ENCODE measurements at regions not wholly inside any gene's neighbourhood (a gene's known extent, or its start where the extent isn't known, plus 50 kb on each side); places are given as distances from the start of the nearest gene placed in this dataset.

DNA sequence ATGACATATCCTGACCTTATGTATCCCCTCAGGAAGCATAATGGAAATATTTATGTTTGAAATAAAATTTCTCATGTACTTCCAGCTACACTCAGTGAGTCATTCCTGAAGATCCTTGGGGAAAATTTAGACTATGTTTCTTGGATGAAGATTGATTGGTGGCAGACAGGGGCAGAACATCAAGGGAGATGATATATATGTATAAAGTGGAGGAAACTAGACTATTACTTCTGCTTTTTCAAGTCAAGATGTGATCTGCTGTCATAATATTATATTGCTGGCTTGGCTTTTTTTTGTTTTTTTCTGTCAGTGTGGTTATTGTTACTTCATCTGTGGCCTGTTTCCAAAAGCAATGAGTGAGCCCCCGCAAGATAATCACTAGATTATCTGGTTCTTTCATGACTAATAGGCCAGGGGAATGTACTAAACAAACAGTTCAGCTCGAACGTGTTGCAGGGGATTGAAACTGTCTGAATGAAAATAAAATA, 87.2 kb upstream of the TNFSF11 start:
- intact Hi-C loops (cut with micrococcal nuclease), result no loop called here
- H3K9ac ChIP-seq (ENCODE audit: low read length), result no peak overlapping the region
- H3K4me2 ChIP-seq (ENCODE audit: low read length), result no peak overlapping the region
- H4K20me1 ChIP-seq (ENCODE audit: insufficient read depth), result no peaks in the 10 kb centered on the region
- H3K36me3 ChIP-seq (ENCODE audit: control insufficient read depth in 1 of 2, insufficient read depth in 2 of 2, low read length in 2 of 2), result no peaks in the 10 kb centered on the region; a peak in 1 of 4 replicates
- no peaks in the 10 kb centered on the region for H3K27me3 ChIP-seq (ENCODE audit: insufficient read depth, low read length)
- no peaks in the 10 kb centered on the region for H3K9me3 ChIP-seq (ENCODE audit: control insufficient read depth in 1 of 2, insufficient read depth in 1 of 2, low read depth in 1 of 2, low read length in 2 of 2)
- DNase-seq (ENCODE audit: low read depth, low spot score), result no peak
- ChIA-PET RAD21 (ENCODE audit: low non-redundant PET in 1 of 2, low total read pairs in 2 of 2, uncharacterized antibody in 2 of 2, unreplicated experiment in 2 of 2) (no interaction called here), CTCF (no interaction called here), POLR2A (no interaction called here)
- no peak for TF ChIP-seq SIN3A (IDR thresholded peaks at IDR 0.05; ENCODE audit: low read depth)
- no peak for TF ChIP-seq FOSL1 (IDR thresholded peaks at IDR 0.05; ENCODE audit: low read depth)
- no peak for TF ChIP-seq CEBPB (IDR thresholded peaks at IDR 0.05; ENCODE audit: low read depth)
- TF ChIP-seq EZH2 (IDR thresholded peaks at IDR 0.05), result no peak
- no peak for TF ChIP-seq CBX3 (IDR thresholded peaks at IDR 0.05; ENCODE audit: low read depth)
- TF ChIP-seq RAD21 (IDR thresholded peaks at IDR 0.05; ENCODE audit: low read depth), result no peak
- TF ChIP-seq, protein P1, sequence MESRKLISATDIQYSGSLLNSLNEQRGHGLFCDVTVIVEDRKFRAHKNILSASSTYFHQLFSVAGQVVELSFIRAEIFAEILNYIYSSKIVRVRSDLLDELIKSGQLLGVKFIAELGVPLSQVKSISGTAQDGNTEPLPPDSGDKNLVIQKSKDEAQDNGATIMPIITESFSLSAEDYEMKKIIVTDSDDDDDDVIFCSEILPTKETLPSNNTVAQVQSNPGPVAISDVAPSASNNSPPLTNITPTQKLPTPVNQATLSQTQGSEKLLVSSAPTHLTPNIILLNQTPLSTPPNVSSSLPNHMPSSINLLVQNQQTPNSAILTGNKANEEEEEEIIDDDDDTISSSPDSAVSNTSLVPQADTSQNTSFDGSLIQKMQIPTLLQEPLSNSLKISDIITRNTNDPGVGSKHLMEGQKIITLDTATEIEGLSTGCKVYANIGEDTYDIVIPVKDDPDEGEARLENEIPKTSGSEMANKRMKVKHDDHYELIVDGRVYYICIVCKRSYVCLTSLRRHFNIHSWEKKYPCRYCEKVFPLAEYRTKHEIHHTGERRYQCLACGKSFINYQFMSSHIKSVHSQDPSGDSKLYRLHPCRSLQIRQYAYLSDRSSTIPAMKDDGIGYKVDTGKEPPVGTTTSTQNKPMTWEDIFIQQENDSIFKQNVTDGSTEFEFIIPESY (IDR thresholded peaks at IDR 0.05; ENCODE audit: extremely low read depth, insufficient replicate concordance, low read length), result no peak
- TF ChIP-seq TCF7L2 (IDR thresholded peaks at IDR 0.05; ENCODE audit: borderline replicate concordance, extremely low read depth, insufficient read depth, insufficient read length), result no peak
- TF ChIP-seq EZH2phosphoT487 (IDR thresholded peaks at IDR 0.05; ENCODE audit: borderline replicate concordance), result no peak
- TF ChIP-seq YY1 (IDR thresholded peaks at IDR 0.05; ENCODE audit: extremely low read depth, insufficient replicate concordance, low read depth, low read length), result no peak
- TF ChIP-seq POLR2AphosphoS5 (IDR thresholded peaks at IDR 0.05; ENCODE audit: low read depth, low read length), result no peak
- TF ChIP-seq ELF1 (IDR thresholded peaks at IDR 0.05; ENCODE audit: borderline replicate concordance, low read depth), result no peak
- TF ChIP-seq POLR2A (IDR thresholded peaks at IDR 0.05; ENCODE audit: borderline replicate concordance, extremely low read depth, insufficient read depth, insufficient read length), result no peak
- TF ChIP-seq, protein P2, sequence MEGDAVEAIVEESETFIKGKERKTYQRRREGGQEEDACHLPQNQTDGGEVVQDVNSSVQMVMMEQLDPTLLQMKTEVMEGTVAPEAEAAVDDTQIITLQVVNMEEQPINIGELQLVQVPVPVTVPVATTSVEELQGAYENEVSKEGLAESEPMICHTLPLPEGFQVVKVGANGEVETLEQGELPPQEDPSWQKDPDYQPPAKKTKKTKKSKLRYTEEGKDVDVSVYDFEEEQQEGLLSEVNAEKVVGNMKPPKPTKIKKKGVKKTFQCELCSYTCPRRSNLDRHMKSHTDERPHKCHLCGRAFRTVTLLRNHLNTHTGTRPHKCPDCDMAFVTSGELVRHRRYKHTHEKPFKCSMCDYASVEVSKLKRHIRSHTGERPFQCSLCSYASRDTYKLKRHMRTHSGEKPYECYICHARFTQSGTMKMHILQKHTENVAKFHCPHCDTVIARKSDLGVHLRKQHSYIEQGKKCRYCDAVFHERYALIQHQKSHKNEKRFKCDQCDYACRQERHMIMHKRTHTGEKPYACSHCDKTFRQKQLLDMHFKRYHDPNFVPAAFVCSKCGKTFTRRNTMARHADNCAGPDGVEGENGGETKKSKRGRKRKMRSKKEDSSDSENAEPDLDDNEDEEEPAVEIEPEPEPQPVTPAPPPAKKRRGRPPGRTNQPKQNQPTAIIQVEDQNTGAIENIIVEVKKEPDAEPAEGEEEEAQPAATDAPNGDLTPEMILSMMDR (IDR thresholded peaks at IDR 0.05 in 2 of 3, conservative IDR thresholded peaks at IDR 0.05 in 1 of 3; ENCODE audit: borderline replicate concordance in 1 of 3, insufficient read depth in 1 of 3, low read depth in 2 of 3, low read length in 2 of 3), result no peak
- TF ChIP-seq JUND (IDR thresholded peaks at IDR 0.05), result no peak
- TF ChIP-seq ZFX (IDR thresholded peaks at IDR 0.05), result no peak
- no peak overlapping the region for H3K27ac ChIP-seq (ENCODE audit: low read depth, low read length)
- no peak overlapping the region for H2AFZ ChIP-seq (ENCODE audit: low read depth, low read length, poor library complexity, severe bottlenecking)
- H3K4me3 ChIP-seq (replicated peaks in 1 of 2; ENCODE audit: low read depth in 1 of 2, low read length in 2 of 2), result no peak overlapping the region
- no peaks in the 10 kb centered on the region for H3K79me2 ChIP-seq (ENCODE audit: insufficient read depth, low read length)
- no peak for ATAC-seq
- no TSS peak for BruUV-seq (replicated peaks)
- no peaks in the 10 kb centered on the region for H3K9me2 ChIP-seq (ENCODE audit: insufficient read depth)
- H3K4me1 ChIP-seq (ENCODE audit: control insufficient read depth in 1 of 2, insufficient read depth in 2 of 2, low read length in 2 of 2), result no peaks in the 10 kb centered on the region; a peak in 1 of 4 replicates

All from HCT116 (cell line).